ENCODE measurements at regions not wholly inside any gene's neighbourhood (a gene's known extent, or its start where the extent isn't known, plus 50 kb on each side); places are given as distances from the start of the nearest gene placed in this dataset.

DNA sequence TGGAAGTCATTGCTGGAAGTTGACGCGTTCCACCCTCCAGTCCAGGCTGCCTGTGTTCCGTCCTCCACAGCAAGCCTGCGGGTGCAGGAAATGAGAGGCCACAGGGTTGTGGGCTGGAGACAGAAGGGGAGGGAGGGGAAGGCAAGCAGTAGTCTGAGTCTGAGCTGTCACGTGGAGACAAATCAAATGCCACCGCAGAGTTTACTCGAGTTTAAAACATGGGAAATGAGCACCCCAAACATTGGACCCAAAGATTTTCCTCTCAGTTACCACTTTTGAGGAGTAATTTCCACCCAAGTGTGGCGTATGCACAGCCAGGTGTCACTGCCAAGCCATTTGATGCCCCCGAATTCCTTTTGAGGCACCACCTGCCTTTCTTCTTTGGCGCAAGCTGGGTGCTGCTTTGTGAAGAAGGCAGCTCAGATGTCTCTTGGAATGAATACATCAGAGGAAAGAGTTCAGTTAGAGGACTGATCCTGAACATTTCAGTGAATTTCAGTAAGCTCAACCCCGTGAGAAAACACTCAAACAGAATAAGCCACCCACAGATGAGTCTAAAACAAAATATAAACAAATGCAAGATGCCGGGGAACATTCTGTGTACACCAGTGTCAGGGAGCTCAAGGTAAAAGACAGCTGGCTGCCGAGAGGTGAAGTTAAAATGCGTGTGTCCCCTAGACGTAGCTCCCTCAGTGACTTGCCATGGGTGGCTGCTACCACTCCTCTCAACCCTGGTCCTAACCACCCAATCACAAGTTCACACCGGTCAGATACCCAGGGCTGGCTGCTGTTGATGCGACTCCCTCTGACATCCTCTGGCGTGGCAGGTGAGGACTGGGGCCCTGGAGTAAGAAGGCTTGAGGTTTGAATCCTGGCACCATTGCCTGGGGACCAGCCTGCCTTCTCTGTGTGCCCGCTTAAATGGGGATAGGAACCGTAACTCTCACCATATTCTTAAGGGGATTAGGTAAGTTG lies 203.8 kb downstream of the UACA start:
- TF ChIP-seq, protein P1, sequence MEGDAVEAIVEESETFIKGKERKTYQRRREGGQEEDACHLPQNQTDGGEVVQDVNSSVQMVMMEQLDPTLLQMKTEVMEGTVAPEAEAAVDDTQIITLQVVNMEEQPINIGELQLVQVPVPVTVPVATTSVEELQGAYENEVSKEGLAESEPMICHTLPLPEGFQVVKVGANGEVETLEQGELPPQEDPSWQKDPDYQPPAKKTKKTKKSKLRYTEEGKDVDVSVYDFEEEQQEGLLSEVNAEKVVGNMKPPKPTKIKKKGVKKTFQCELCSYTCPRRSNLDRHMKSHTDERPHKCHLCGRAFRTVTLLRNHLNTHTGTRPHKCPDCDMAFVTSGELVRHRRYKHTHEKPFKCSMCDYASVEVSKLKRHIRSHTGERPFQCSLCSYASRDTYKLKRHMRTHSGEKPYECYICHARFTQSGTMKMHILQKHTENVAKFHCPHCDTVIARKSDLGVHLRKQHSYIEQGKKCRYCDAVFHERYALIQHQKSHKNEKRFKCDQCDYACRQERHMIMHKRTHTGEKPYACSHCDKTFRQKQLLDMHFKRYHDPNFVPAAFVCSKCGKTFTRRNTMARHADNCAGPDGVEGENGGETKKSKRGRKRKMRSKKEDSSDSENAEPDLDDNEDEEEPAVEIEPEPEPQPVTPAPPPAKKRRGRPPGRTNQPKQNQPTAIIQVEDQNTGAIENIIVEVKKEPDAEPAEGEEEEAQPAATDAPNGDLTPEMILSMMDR (IDR thresholded peaks at IDR 0.05), result no peak
- no peak for TF ChIP-seq POLR2A (IDR thresholded peaks at IDR 0.05)
